OCI-LY3 (cell line): ENCODE measurements at regions not wholly inside any gene's neighbourhood (a gene's known extent, or its start where the extent isn't known, plus 50 kb on each side); places are given as distances from the start of the nearest gene placed in this dataset.

Experiments used
- EZH2phosphoT487 ChIP-seq: fragments of 200-600 bp; shearing (Covaris generic); IDR thresholded peaks from 2 replicates; pipeline ENCODE4 v1.6.1; 2018; ENCODE audit warnings: antibody characterized with exemption, mixed run types, low read depth
- TF ChIP-seq, protein P1 (sequence below): fragments of 200-600, 300-600 bp; sonication (generic); IDR thresholded peaks from 2 replicates; pipeline ENCODE4 v1.5.1; 2014; ENCODE audit warnings: antibody characterized with exemption, low read length, low read depth

DNA sequence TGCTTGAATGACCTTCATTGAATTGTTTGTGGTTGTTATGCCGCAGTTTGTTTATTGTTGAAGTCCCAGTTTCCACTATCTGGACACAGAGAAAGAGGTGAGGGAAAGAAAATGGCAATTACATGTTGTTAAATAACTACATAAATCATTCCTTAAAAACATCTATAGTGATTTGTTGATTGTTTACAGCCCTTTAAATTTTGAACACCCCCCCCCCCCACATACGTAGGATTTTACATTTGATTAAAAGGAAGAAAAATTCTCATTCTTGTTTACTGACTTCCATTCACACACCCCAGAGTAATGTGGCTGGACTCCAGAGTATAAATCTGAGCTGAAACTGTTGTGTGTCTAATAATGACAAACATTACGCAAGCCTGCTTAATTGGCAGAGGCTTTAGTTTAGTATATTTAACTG is 87.1 kb upstream of the FAM174A start:
- TF ChIP-seq, protein P1, sequence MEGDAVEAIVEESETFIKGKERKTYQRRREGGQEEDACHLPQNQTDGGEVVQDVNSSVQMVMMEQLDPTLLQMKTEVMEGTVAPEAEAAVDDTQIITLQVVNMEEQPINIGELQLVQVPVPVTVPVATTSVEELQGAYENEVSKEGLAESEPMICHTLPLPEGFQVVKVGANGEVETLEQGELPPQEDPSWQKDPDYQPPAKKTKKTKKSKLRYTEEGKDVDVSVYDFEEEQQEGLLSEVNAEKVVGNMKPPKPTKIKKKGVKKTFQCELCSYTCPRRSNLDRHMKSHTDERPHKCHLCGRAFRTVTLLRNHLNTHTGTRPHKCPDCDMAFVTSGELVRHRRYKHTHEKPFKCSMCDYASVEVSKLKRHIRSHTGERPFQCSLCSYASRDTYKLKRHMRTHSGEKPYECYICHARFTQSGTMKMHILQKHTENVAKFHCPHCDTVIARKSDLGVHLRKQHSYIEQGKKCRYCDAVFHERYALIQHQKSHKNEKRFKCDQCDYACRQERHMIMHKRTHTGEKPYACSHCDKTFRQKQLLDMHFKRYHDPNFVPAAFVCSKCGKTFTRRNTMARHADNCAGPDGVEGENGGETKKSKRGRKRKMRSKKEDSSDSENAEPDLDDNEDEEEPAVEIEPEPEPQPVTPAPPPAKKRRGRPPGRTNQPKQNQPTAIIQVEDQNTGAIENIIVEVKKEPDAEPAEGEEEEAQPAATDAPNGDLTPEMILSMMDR: no peak
- TF ChIP-seq EZH2phosphoT487: no peak
